Right kidney (tissue), 1 donor: ENCODE measurements at regions not wholly inside any gene's neighbourhood (a gene's known extent, or its start where the extent isn't known, plus 50 kb on each side); places are given as distances from the start of the nearest gene placed in this dataset.

Experiments used
- DNase-seq: peaks from one replicate; pipeline ENCODE4 v3.0.0-alpha.2; 2016

- DNase-seq, result no peak
Observed at GRCh38 chr6:78397499-78397898, 469.9 kb upstream of the IRAK1BP1 start.

DNA sequence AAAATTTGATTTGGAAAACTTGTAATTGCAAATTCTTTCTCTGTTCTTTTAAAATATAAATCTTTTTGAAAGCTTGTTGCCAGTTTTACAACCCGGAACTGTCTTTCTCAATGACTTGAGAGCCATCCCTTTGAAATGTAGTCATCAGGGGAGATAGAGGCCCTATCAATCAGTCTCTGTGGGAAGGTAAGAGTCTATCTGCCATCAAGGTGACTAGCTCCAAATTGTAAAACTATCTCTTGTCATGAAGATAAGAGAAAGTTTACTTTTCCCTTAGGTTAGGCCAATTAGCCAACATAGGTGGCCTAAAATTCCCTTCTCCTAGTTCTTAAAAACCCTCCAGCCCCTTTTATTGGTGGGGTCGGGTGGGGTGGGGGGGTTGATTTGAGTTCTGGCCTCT, 469.1 kb upstream of the IRAK1BP1 start:
- DNase-seq, result no peak

- DNase-seq, result no peak
Observed at GRCh38 chr6:78400076-78400475, 467.3 kb upstream of the IRAK1BP1 start.

- no peak for DNase-seq
Observed at GRCh38 chr6:78427386-78427785, 440.0 kb upstream of the IRAK1BP1 start.

GRCh38 chr6:78430521-78430920, 436.8 kb upstream of the IRAK1BP1 start:
- DNase-seq, result no peak

DNA sequence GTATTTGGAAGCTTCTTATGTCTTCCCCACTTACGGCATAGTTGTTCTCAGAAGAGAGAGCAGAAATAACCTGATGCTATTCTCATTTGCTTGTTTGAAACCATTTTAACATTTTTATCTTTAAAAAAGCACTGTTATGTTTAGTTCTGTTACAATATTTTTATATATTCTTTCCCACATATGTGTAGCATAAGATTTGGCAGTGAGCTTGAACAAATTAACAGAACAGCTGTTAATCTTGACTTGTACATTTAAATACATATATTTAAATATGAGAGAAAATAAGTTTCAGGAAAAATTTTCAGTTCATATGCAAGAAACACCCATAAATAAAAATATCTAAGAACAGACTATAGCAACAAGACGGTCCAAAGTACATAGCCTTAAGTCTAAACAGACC, 431.7 kb upstream of the IRAK1BP1 start:
- DNase-seq, result no peak

- no peak for DNase-seq
Observed at GRCh38 chr6:78436335-78436734, 431.0 kb upstream of the IRAK1BP1 start.

DNA sequence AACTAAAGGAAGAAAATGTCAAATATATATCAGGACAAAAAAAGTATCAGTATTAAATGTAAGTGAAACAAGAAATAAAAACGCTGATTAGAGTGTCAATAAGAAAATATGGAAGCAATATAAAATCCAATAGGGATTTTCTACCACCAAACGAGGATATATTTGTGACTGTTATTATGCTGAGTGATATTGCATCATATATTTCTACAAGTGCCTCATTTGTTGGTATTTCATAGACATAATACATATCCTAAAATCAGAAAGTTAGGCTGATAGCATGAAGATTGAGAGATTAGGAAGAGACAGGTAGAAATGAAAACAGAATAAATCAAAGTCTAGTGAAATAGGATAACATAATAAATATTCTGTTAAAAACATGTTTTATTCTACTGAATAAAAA, 429.2 kb upstream of the IRAK1BP1 start:
- DNase-seq, result no peak

- DNase-seq, result no peak
Observed at GRCh38 chr6:78460711-78461110, 406.6 kb upstream of the IRAK1BP1 start.

GRCh38 chr6:78462728-78463127, 404.6 kb upstream of the IRAK1BP1 start:
- DNase-seq, result no peak

DNA sequence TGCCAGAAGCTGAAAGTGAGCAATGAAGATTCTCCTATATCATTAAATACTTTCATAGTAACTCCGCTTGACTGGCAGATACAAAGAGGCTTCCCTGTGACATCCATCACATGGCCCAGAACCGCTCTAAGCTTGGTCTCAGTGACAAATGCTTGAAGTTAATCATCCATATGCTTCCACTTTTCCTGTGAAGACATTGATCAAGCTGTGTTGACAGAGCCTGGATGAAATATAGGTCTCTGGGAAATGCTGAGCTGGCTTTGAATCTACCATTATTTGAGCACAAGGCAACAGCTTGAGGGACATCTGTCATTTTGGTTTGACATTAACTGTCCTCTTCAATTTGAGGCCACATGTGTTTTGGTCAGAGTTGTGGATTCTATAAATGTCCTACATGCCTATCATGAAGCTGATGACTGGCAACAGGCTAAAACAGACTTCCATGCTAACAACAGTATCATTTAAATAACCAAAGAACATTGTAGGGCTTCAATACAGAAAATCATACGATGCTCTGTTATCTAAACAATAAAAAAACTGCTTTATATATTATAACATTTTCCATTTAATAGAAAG, 402.2 kb upstream of the IRAK1BP1 start:
- DNase-seq, result no peak

GRCh38 chr6:78476561-78476960, 390.8 kb upstream of the IRAK1BP1 start:
- no peak for DNase-seq

DNA sequence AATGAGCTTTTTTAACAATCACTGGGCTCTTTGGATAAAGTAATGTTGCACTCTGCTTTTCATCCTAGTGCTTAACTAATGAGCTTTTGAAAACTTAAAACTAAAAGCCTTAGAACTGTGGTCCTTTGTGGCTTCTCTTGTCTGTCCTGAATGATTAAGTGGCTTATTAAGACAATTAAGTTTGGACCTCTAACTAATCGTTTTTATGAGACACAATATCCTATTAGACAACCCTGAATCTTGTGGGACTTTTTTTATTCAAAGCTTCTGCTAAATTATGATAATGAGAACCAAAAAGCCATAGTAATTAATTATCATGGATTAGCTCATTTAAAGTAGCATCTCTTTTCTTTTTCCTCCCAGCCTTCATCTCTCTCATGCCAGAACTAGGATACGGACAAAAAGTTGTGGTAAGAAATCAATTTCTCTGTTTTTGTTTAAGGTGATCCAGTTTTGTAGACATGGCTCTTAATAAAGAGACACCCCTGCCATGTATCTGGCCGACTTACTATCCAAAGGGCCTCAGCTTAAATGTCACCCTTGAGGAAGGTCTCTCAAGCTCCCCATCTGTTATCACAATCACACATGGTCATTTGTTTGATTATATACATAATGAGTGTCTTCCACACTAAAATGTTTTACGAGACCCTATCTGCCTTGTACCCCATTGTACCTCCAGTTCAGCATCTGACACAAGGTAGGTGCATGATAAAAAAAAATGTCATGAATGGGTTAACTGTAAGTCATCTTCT, 384.4 kb upstream of the IRAK1BP1 start:
- DNase-seq, result no peak

DNA sequence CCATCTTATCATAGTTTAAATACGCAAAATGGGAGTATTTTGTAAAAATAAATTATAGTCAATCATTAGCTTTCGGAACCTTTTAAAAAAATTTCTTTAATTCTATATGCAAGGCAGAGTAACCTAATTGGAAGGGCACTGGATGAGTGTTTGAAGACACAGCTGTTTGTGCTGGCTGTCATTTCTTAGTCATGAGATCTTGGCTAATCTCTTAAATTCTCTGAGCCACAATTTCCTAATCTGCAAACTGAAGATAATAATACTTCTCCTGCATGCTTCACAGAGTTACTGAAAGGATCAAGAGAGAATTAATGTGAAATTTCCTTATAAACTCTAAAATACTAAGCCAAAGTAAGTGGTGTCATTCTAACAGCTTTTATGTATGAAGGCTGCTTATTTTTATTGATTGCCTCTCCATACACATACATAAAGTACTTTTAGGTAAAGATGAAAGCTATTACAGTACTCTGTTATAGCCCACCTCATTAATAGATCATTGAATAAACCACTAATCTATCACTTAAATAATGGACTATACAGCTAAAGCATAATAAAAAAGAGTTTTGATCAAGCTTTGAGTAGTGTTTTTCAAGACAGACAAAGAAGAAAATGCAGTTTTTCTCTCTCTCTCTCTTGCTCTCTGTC, 383.7 kb upstream of the IRAK1BP1 start:
- no peak for DNase-seq

GRCh38 chr6:78484198-78485064, 382.9 kb upstream of the IRAK1BP1 start:
- DNase-seq, result no peak

DNA sequence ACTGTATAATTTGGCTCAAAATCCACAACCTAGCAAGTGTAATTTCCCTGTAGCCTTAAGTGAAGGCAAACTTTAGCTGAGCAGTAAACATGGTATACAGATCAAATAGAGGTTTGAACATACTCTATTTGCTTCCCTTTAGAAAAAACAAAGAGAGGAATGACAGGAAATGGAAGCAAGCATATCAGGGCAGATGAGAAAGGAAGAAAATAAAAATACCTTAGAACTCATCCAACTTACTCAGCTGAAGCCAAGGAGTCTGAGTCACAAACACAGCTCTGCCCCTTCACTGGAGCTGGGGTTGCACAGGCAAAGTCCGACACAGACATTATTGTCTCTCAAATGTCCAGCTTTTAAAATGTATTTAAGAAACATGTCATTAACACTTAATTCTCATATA, 379.9 kb upstream of the IRAK1BP1 start:
- no peak for DNase-seq

- DNase-seq, result no peak
Observed at GRCh38 chr6:78489874-78490273, 377.5 kb upstream of the IRAK1BP1 start.

- no peak for DNase-seq
Observed at GRCh38 chr6:78492351-78493017, 374.9 kb upstream of the IRAK1BP1 start.

GRCh38 chr6:78500299-78501089, 366.9 kb upstream of the IRAK1BP1 start:
- no peak for DNase-seq

GRCh38 chr6:78502386-78502887, 364.9 kb upstream of the IRAK1BP1 start:
- no peak for DNase-seq

- DNase-seq, result no peak
Observed at GRCh38 chr6:78505178-78505577, 362.2 kb upstream of the IRAK1BP1 start.
